ENCODE measurements at regions not wholly inside any gene's neighbourhood (a gene's known extent, or its start where the extent isn't known, plus 50 kb on each side); places are given as distances from the start of the nearest gene placed in this dataset.

- Histone ChIP-seq H3K27me3 (ENCODE audit: low read depth, low read length) (no peaks in the 10 kb centered on the region), H3K4me1 (ENCODE audit: control insufficient read depth in 1 of 2, insufficient read depth in 2 of 2, low read length in 2 of 2) (no peaks in the 10 kb centered on the region), H3K4me3 (ENCODE audit: low read depth in 1 of 2, low read length in 2 of 2) (no peak overlapping the region), H3K27ac (ENCODE audit: low read length) (no peak overlapping the region), H3K36me3 (ENCODE audit: control insufficient read depth in 1 of 2, insufficient read depth in 2 of 2, low read length in 2 of 2) (no peaks in the 10 kb centered on the region), H3K9me3 (ENCODE audit: control insufficient read depth in 1 of 2, low read length in 2 of 2) (no peaks in the 10 kb centered on the region)
These were observed 304.8 kb upstream of the ATP2B1 start for GRCh38 chr12:90013409-90013808.

- H3K36me3 ChIP-seq (ENCODE audit: control insufficient read depth in 1 of 2, insufficient read depth in 2 of 2, low read length in 2 of 2) = no peaks in the 10 kb centered on the region
- no peaks in the 10 kb centered on the region for H3K9me3 ChIP-seq (ENCODE audit: control insufficient read depth in 1 of 2, low read length in 2 of 2)
- no peak overlapping the region for H3K4me3 ChIP-seq (ENCODE audit: low read depth in 1 of 2, low read length in 2 of 2)
- H3K27ac ChIP-seq (ENCODE audit: low read length) = no peak overlapping the region
- H3K4me1 ChIP-seq (ENCODE audit: control insufficient read depth in 1 of 2, insufficient read depth in 2 of 2, low read length in 2 of 2) = no peaks in the 10 kb centered on the region
- no peaks in the 10 kb centered on the region for H3K27me3 ChIP-seq (ENCODE audit: low read depth, low read length)
These were observed 301.5 kb upstream of the ATP2B1 start for GRCh38 chr12:90010089-90010488.

- no peaks in the 10 kb centered on the region for H3K36me3 ChIP-seq (ENCODE audit: control insufficient read depth in 1 of 2, insufficient read depth in 2 of 2, low read length in 2 of 2)
- H3K27me3 ChIP-seq (ENCODE audit: low read depth, low read length) = no peaks in the 10 kb centered on the region
- no peak overlapping the region for H3K27ac ChIP-seq (ENCODE audit: low read length)
- H3K9me3 ChIP-seq (ENCODE audit: control insufficient read depth in 1 of 2, low read length in 2 of 2) = no peaks in the 10 kb centered on the region
- H3K4me3 ChIP-seq (ENCODE audit: low read depth in 1 of 2, low read length in 2 of 2) = no peak overlapping the region
- H3K4me1 ChIP-seq (ENCODE audit: control insufficient read depth in 1 of 2, insufficient read depth in 2 of 2, low read length in 2 of 2) = peaks cover 0 to 1% of the 10 kb centered on the region in 2 donors
These were observed 299.6 kb upstream of the ATP2B1 start for GRCh38 chr12:90008277-90008676.

- no peak overlapping the region for H3K27ac ChIP-seq (ENCODE audit: low read length)
- H3K4me3 ChIP-seq (ENCODE audit: low read depth in 1 of 2, low read length in 2 of 2) = no peak overlapping the region
- no peaks in the 10 kb centered on the region for H3K9me3 ChIP-seq (ENCODE audit: control insufficient read depth in 1 of 2, low read length in 2 of 2)
These were observed 295.9 kb upstream of the ATP2B1 start for GRCh38 chr12:90004319-90005074.

GRCh38 chr12:90003688-90004087 lies 295.1 kb upstream of the ATP2B1 start:
- Histone ChIP-seq H3K27ac (ENCODE audit: low read length) (no peak overlapping the region), H3K27me3 (ENCODE audit: low read depth, low read length) (no peaks in the 10 kb centered on the region), H3K4me1 (ENCODE audit: control insufficient read depth in 1 of 2, insufficient read depth in 2 of 2, low read length in 2 of 2) (peaks cover 1 to 9% of the 10 kb centered on the region in 2 donors), H3K4me3 (ENCODE audit: low read depth in 1 of 2, low read length in 2 of 2) (no peak overlapping the region), H3K9me3 (ENCODE audit: control insufficient read depth in 1 of 2, low read length in 2 of 2) (no peaks in the 10 kb centered on the region), H3K36me3 (ENCODE audit: control insufficient read depth in 1 of 2, insufficient read depth in 2 of 2, low read length in 2 of 2) (no peaks in the 10 kb centered on the region)

More at GRCh38 chr12:90004319-90005074, 295.9 kb upstream of the ATP2B1 start:
- peaks cover 0 to 9% of the 10 kb centered on the region in 2 donors for H3K4me1 ChIP-seq (ENCODE audit: control insufficient read depth in 1 of 2, insufficient read depth in 2 of 2, low read length in 2 of 2)
- H3K27me3 ChIP-seq (ENCODE audit: low read depth, low read length) = no peaks in the 10 kb centered on the region
- H3K36me3 ChIP-seq (ENCODE audit: control insufficient read depth in 1 of 2, insufficient read depth in 2 of 2, low read length in 2 of 2) = no peaks in the 10 kb centered on the region

DNA sequence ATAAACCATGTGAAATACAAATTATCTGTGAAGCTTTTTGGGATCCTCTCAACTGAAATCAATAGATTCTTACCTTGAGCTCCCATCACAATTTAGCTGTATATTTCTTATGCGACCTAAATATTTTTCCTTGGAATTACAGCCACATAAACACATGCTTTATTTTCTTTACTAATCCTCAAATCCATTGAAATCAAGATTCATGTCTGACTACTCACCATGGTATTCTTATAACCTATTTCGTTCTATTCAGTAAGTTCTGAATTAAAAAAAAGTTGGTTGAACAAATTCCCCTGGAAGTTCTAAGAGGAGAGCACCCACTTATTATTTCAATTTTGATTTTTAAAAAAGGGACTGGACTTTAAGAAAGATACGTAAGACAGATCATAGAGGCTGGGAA lies 292.1 kb upstream of the ATP2B1 start:
- Histone ChIP-seq H3K4me1 (ENCODE audit: control insufficient read depth in 1 of 2, insufficient read depth in 2 of 2, low read length in 2 of 2) (peaks cover 4 to 9% of the 10 kb centered on the region in 2 donors), H3K36me3 (ENCODE audit: control insufficient read depth in 1 of 2, insufficient read depth in 2 of 2, low read length in 2 of 2) (no peaks in the 10 kb centered on the region), H3K9me3 (ENCODE audit: control insufficient read depth in 1 of 2, low read length in 2 of 2) (no peaks in the 10 kb centered on the region), H3K4me3 (ENCODE audit: low read depth in 1 of 2, low read length in 2 of 2) (no peak overlapping the region), H3K27ac (ENCODE audit: low read length) (no peak overlapping the region), H3K27me3 (ENCODE audit: low read depth, low read length) (no peaks in the 10 kb centered on the region)

DNA sequence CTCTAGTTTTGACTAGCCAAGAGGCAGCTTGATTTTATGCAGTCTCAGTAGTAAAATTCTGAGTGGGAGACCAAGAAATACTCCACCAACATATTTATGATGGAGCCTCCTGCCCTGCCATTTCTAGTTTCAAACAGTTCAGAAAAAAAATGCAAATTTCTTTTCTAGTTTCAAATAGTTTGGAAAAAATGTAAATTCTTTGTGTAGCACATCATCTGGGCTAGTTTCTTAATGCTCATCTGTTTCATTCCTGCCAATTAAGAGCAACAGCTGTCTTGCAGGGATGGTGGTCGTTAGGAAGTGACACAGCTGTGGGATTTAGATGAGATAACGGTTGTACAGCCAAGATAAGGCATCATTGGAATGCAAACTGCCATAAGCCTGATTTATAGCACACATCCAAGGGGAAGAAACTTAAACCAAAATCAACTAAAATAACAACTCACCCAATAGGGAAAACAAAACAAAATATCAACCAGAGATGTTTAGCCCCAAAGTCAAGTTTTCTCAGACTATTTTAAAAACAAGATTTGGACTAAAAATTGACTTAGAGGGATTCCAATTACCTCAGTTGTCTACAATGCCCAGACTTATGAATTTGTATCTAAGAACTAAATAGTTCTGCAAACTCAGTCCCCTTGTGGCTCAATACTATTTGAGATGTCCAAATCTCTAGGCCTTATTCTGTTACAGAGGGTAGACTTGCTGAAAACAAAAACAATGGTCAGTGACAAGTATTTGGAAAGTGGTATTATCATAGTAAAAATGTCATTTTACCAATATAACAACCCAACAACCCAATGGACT lies 291.3 kb upstream of the ATP2B1 start:
- Histone ChIP-seq H3K9me3 (ENCODE audit: control insufficient read depth in 1 of 2, low read length in 2 of 2) (no peaks in the 10 kb centered on the region), H3K27me3 (ENCODE audit: low read depth, low read length) (no peaks in the 10 kb centered on the region), H3K27ac (ENCODE audit: low read length) (no peak overlapping the region), H3K4me1 (ENCODE audit: control insufficient read depth in 1 of 2, insufficient read depth in 2 of 2, low read length in 2 of 2) (peaks cover 4 to 9% of the 10 kb centered on the region in 2 donors), H3K36me3 (ENCODE audit: control insufficient read depth in 1 of 2, insufficient read depth in 2 of 2, low read length in 2 of 2) (no peaks in the 10 kb centered on the region), H3K4me3 (ENCODE audit: low read depth in 1 of 2, low read length in 2 of 2) (no peak overlapping the region)

DNA sequence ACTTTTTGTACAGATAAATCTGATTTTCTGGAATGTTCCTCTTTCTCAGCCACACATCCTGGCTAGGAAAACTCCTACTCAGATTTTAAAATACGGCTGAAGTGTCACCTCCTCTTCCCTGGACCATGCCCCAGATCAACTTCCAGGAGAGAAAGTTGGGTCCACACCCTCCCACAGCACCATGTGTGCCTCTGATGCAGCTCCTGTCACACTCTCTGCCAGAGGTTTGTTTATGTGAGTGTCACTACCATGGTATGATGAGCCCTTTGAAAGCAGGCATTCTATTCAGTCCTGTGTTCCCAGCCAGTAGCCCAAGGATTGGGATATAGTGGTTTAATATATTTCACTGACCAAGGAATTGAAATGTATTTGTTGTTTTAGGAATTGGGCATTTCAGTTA lies 287.2 kb upstream of the ATP2B1 start:
- Histone ChIP-seq H3K4me3 (ENCODE audit: low read depth in 1 of 2, low read length in 2 of 2) (no peak overlapping the region), H3K4me1 (ENCODE audit: control insufficient read depth in 1 of 2, insufficient read depth in 2 of 2, low read length in 2 of 2) (peaks cover 0 to 4% of the 10 kb centered on the region in 2 donors), H3K27ac (ENCODE audit: low read length) (no peak overlapping the region), H3K27me3 (ENCODE audit: low read depth, low read length) (no peaks in the 10 kb centered on the region), H3K36me3 (ENCODE audit: control insufficient read depth in 1 of 2, insufficient read depth in 2 of 2, low read length in 2 of 2) (no peaks in the 10 kb centered on the region), H3K9me3 (ENCODE audit: control insufficient read depth in 1 of 2, low read length in 2 of 2) (no peaks in the 10 kb centered on the region)

- Histone ChIP-seq H3K36me3 (ENCODE audit: control insufficient read depth in 1 of 2, insufficient read depth in 2 of 2, low read length in 2 of 2) (no peaks in the 10 kb centered on the region), H3K27me3 (ENCODE audit: low read depth, low read length) (no peaks in the 10 kb centered on the region), H3K4me1 (ENCODE audit: control insufficient read depth in 1 of 2, insufficient read depth in 2 of 2, low read length in 2 of 2) (peaks cover 0 to 4% of the 10 kb centered on the region in 2 donors), H3K4me3 (ENCODE audit: low read depth in 1 of 2, low read length in 2 of 2) (no peak overlapping the region), H3K27ac (ENCODE audit: low read length) (no peak overlapping the region), H3K9me3 (ENCODE audit: control insufficient read depth in 1 of 2, low read length in 2 of 2) (no peaks in the 10 kb centered on the region)
These were observed 286.3 kb upstream of the ATP2B1 start for GRCh38 chr12:89994911-89995310.

DNA sequence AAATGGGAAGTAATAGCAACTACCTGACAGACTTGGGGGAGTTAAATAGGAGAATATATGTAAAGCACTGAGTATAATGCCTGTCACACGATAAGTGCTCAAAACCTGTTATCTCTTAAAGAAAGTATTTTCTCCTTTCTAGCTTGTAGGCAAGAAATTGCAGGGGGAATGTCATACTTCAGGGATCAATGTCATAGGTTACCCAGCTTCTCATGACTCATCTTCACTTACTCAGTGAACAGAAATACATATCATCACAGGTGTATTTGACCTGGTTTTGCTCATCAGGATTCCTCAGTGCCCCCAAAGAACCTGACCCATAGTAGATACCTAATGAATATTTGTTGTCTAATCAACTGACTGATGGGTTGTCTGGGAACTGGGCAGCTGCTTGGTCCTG lies 285.0 kb upstream of the ATP2B1 start:
- Histone ChIP-seq H3K36me3 (ENCODE audit: control insufficient read depth in 1 of 2, insufficient read depth in 2 of 2, low read length in 2 of 2) (no peaks in the 10 kb centered on the region), H3K27me3 (ENCODE audit: low read depth, low read length) (no peaks in the 10 kb centered on the region), H3K4me3 (ENCODE audit: low read depth in 1 of 2, low read length in 2 of 2) (no peak overlapping the region)

DNA sequence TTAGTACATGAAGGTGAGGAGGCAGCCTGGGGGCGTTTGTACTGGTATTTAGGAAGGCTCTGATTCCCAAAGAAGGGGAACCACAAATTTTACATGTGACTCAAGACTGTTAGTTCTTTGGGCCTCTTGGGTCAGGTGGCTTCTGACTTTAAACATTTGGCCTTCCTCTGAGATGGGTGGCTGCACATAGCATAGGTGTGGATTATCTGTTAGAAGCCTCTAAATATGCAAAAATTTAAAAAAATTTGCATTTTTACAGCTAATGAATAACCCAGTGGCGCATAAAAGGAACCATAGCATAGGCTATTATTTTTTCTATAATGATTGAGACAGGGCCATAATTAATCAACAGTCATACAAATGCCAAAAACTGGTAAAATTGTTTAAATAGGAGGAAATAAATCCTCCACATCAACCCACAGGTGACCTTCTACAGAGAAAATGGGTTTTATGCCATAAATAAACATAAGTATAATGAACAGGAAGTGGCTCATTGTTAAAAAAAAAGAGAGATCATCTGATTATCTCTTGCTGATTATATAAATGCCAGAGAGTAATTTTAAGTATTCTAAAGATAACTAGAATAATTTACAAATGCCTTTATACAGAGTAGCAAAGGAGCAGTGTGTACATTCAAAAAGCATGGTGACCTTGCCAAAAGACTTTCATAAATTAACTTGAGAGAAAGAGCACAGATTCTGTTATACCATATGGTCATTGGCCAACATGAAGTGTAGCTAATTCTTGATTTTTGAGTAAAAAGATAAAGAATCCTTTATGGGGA lies 284.2 kb upstream of the ATP2B1 start:
- no peaks in the 10 kb centered on the region for H3K4me1 ChIP-seq (ENCODE audit: control insufficient read depth in 1 of 2, insufficient read depth in 2 of 2, low read length in 2 of 2)
- no peak overlapping the region for H3K27ac ChIP-seq (ENCODE audit: low read length)
- no peaks in the 10 kb centered on the region for H3K9me3 ChIP-seq (ENCODE audit: control insufficient read depth in 1 of 2, low read length in 2 of 2)
- H3K4me3 ChIP-seq (ENCODE audit: low read depth in 1 of 2, low read length in 2 of 2) = no peak overlapping the region
- H3K27me3 ChIP-seq (ENCODE audit: low read depth, low read length) = no peaks in the 10 kb centered on the region
- no peaks in the 10 kb centered on the region for H3K36me3 ChIP-seq (ENCODE audit: control insufficient read depth in 1 of 2, insufficient read depth in 2 of 2, low read length in 2 of 2)

More for the DNA sequence above, 285.0 kb upstream of the ATP2B1 start:
- no peaks in the 10 kb centered on the region for H3K9me3 ChIP-seq (ENCODE audit: control insufficient read depth in 1 of 2, low read length in 2 of 2)
- peaks cover 0 to 2% of the 10 kb centered on the region in 2 donors for H3K4me1 ChIP-seq (ENCODE audit: control insufficient read depth in 1 of 2, insufficient read depth in 2 of 2, low read length in 2 of 2)
- no peak overlapping the region for H3K27ac ChIP-seq (ENCODE audit: low read length)

All from muscle layer of duodenum (tissue), 2 donors.